ENCODE measurements at regions not wholly inside any gene's neighbourhood (a gene's known extent, or its start where the extent isn't known, plus 50 kb on each side); places are given as distances from the start of the nearest gene placed in this dataset.

DNA sequence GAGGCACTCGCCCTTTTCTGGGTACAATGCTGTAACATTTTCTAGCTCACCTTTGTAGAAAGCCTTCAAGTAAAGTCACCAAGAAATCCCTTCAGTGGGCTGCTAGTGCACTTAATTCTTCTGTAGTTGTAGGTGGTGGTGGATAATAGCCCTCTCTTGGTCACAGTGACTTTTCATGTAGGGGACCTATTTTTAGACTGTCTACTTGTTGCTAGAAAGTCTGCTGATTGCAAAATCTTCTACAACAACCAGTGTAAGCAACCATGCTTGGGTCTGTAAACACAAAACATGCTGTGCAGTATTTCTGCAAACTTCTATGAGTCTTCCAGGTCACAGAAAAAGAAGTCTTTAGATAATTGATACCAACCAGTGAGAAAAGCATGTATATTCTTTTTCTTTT is 55.6 kb downstream of the PBDC1 start:
- DNase-seq, result no peak

DNA sequence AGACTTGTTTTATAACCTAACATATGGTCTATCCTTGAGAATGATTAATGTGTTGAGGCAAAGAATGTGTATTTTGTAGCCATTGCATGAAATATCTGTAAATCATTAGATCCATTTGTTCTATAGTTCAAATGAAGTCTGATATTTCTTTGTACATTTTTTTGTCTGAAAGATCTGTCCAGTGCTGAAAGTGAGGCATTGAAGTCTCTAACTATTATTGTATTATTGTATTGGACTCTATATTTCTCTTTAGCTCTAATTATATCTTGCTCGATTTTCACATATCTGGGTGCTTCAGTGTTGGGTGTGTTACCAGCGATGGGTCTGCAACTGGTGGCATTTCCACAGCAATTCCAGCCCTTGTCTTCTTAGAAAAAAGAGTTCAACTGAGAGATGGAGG is 76.0 kb downstream of the PBDC1 start:
- DNase-seq, result no peak

GRCh38 chrX:76253432-76253831 is 80.6 kb downstream of the PBDC1 start:
- DNase-seq, result peak; percentile 45

DNA sequence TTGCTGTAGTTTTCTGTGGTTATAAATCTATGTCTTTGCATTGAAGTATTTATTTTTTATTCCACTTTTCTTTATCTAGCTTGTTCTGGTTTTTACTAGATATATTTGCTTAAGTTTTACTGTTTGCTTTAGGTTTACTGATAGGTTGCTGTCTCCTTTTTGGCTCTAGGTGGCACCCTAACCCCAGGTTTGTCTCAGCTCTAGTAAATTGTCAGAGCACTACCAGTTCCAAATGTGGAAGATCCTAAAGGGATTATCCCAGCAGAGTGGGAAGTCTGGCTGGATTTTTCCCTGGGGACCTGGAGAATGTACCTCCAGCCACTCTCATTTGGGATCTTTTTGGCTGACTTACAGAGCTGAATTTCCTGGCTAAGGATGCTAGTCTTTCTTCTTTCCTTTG is 106.1 kb downstream of the PBDC1 start:
- DNase-seq, result peak; percentile 53

All from activated CD4-positive, alpha-beta T cell treated with anti-CD3 and anti-CD28 coated beads, Interleukin-2, Interleukin-6, amounts not matched to agents 100 ng/mL and 50 ng/mL, durations not matched to agents 16 hours and 8 hours (primary cell).